DMS53 (cell line): ENCODE measurements at regions not wholly inside any gene's neighbourhood (a gene's known extent, or its start where the extent isn't known, plus 50 kb on each side); places are given as distances from the start of the nearest gene placed in this dataset.

Experiments
- DNase-seq: peaks from one replicate; lab custom pipeline; 2025; lab: John Stamatoyannopoulos, UW

- no peak for DNase-seq
Measured at GRCh38 chr11:123378096-123378495, 52.0 kb upstream of the GRAMD1B start.

DNA sequence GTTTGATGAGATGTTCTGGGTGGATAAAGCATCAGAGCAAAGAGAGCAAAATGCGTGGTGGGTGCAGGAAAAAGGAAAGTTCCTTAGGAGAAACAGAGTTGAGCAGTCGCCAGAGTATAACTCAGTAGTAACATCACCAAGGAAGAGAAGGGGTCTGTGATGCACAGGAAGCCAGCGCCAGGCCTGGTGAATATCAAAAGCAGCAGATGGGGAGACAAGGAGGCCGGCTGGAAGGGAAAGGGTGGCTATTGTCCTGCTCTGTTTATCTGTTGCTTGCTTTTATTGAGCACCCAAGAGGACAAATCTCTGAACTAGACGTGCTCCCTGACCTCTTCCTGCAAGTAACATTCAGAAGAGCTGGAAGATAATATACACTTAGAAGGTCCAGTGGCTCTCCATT lies 52.7 kb upstream of the GRAMD1B start:
- no peak for DNase-seq

DNA sequence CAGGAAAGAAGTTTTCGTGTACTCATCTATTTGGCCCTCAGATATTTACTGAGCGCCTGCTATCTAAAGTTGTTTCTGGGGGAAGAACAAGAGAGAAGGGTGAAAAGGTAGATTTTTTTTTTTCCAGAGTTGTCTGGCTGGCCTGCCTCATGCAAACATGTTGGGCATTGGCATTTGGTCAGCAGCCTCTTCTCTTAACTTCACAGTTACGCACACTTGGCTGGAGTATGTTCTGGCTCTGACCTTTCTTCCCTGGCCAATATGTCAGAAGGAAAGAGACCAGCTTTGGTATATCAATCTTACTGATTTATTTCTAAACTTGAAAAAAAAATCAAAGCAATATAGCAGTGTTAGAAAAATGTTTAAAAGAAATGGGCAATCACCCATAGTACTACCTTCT lies 54.2 kb upstream of the GRAMD1B start:
- no peak for DNase-seq

GRCh38 chr11:123374622-123374968 lies 55.5 kb upstream of the GRAMD1B start:
- no peak for DNase-seq

- no peak for DNase-seq
Measured at GRCh38 chr11:123373754-123374621, 56.1 kb upstream of the GRAMD1B start.

GRCh38 chr11:123371506-123372297 lies 58.4 kb upstream of the GRAMD1B start:
- DNase-seq = no peak

- DNase-seq = no peak
Measured at GRCh38 chr11:123366924-123367323, 63.1 kb upstream of the GRAMD1B start.

- DNase-seq = no peak
Measured at GRCh38 chr11:123365955-123366354, 64.1 kb upstream of the GRAMD1B start.

DNA sequence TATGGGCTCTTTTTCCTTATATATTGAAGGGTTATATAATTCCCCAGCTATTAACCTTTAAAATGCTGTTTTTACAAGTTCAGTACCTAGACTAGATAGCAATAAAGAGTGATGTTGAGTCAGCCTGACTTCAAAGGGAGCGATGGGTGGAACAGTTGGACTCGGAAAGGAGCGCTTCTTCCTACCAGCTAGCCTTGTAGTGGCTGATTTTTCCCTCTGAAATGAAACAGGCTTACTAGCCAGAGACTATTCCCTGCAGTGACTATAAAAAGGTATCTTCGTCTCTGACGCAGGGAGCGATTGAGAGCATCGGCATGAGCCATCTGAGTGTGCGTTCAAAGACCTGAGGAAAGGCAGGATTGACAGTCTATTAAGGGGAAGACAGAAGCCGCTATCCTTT lies 66.0 kb upstream of the GRAMD1B start:
- no peak for DNase-seq

GRCh38 chr11:123363556-123363955 lies 66.5 kb upstream of the GRAMD1B start:
- DNase-seq = no peak

DNA sequence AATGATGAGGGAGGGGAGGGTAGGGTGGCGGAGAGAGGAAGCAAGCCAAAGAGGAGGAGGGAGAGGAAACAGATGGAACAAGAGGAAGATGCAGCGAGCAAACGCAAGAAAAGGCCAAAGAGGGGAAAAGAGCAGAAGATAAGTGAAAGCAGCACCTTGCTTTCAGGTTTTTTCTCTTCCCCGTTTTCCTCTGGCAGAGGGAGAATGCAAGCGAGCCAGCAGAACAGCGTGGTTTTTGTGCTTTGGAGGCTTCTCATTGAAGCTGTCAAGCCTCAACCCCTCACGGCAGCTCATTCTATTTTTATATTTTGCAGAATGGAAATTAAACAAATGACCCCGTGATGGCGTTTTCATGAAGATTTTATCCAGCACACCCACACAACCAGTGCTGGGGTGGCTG lies 67.1 kb upstream of the GRAMD1B start:
- DNase-seq = no peak

DNA sequence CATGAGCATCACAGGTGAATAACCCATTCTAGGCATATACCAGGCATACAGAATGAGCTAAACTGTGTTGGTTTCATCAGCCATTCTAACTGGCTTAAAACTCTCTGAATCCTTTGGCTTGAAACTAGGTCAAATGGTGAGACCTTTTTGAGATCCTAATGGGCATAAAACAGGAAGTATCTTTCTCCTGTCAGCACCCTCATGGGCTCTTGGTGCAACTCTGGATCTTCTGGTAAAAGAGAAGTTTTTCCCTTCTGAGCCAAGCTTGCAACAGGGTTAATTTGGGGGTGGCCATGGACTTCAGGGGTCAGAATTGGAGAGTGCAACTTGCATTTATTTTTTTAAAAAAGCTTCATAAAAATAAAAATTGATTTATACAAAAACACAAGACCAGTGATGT lies 67.9 kb upstream of the GRAMD1B start:
- DNase-seq = no peak

DNA sequence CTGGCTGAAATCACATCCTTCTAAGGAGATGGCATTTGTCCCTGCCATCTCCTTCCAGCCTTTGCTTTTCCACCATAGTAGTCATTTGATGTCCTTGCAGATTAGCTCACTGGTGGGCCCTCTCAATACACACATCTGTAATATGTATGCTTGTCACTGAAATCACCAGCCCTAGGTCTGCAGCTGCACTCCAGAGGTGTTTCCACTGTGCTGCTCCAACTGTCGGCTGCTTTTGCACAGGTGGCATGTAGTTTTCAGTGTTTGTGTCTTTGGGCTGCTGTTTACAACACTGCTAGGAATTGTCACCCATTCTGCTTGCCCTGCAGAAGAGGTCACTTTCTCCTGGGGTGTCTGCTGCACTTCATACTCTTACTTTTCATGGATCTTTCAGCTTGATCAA lies 69.0 kb upstream of the GRAMD1B start:
- no peak for DNase-seq

DNA sequence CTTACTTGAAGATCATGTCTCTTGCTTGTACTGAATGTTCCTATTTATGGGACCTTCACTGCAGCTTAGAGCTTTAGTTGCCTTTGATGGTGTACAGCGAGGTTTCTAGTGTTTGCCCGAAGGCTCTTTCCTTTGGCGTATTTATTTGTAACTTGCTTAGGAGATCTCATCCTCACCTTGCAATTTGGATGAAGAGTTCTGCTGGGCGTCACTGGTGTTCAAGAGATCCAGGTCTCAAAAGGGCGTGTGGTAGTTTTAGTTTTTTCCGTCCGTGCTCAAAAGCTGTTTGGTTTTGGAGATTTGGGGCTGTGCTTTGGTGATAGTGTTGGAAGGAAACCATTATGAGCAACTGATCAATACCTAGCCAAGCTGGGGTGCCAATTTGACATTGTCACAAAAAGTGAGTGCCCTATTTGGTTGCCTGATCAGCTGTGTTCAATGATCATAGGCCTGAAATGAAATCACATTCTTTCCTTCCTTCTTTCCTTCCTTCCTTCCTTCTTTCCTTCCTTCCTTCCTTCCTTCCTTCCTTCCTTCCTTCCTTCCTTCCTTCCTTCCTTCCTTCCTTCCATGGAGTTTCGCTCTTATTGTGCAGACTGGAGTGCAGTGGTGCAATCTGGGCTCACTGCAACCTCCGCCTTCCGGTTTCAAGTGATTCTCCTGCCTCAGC lies 69.7 kb upstream of the GRAMD1B start:
- no peak for DNase-seq

DNA sequence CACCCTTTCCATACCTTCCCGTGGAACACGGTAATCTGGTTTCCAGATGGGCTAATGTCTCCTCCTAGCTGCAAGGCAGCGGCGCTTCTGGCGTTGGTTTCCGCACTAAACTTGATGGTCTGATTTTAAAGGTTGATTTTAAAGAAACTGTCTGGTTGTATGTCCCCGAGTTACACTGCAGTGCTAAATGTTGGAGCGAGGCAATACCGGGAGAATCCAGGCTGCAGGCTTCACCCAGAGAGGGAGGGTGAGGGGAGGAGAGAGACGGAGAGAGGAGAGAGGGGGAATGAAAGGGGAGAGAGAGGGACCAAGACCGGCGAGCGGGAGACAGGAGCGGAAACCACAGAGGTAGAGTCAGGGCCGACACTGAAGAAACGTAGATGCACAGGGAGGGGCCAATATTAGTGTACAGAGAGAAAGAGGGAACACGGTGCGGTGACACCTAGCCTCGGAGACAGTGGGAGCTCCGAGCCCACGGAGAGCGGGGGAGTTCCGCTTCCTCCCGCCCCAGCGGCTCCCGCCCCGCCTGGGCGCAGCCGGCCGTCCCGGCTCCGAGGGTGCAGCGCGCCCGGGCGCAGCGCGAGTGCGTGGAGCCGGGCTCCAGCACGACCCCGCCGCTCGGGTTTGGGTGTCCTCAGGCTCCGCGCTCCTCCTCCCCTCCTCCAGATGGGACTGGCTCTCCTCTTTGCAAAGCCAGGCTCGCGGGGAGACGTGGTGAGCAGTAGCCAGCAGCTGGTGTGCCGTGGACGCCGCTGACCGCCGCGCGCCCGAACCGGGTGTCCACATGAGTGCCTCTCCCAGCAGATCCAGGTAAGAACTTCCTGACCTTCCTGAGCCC lies 71.9 kb upstream of the GRAMD1B start:
- DNase-seq = peak; percentile 62

DNA sequence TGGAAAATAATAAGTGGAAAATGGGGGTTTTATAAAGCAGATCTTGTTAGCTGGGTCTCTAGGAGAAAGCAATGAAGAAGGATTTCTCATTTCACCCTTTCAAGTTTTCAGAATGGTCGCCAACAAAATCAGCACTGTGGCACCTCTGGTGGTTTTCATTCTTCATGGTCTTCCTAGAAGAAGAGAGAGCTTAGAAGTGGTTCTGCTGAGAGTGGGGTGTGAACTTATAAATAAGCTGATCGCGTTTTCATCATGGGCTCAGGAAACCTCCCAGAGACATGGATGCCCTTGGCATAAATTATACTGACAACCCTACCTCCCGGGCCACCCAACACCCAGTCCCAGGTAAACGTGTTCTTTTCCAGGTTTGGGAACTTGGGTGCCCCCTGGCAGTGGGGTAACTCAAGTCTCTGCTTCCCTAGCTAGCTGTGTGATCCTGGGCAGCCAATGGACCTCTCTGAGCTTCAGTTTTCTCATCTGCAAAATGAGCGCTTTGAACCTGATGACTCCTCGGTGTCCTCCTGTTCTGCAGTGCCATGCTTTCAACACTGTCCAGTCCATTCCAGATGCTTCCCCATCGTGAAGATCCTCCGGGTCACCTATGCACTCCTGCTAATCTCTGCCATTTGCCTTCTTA lies 72.6 kb upstream of the GRAMD1B start:
- DNase-seq = no peak

GRCh38 chr11:123356539-123356938 lies 73.5 kb upstream of the GRAMD1B start:
- no peak for DNase-seq

GRCh38 chr11:123354371-123354975 lies 75.6 kb upstream of the GRAMD1B start:
- no peak for DNase-seq

DNA sequence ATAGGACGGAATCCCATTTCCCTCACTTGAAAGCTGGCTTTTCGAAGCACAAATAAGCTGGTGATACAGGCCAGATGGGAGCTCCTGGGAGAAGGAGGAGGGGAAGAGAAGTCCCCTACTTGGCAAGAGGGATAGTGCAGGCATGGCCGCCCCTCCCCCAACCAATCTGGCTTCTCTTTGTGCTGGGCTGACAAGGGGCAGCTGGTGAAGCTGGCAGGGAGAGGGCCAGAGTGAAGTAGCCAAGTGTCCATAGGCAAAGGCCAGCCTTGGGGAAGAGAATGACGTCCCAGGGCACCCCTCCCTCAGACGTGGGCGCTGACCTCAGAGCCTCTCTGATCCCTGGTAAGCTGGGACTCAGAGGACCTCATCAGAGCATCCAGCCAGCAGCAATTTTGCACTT lies 78.7 kb upstream of the GRAMD1B start:
- DNase-seq = no peak

- DNase-seq = no peak
Measured at GRCh38 chr11:123349382-123349781, 80.7 kb upstream of the GRAMD1B start.

DNA sequence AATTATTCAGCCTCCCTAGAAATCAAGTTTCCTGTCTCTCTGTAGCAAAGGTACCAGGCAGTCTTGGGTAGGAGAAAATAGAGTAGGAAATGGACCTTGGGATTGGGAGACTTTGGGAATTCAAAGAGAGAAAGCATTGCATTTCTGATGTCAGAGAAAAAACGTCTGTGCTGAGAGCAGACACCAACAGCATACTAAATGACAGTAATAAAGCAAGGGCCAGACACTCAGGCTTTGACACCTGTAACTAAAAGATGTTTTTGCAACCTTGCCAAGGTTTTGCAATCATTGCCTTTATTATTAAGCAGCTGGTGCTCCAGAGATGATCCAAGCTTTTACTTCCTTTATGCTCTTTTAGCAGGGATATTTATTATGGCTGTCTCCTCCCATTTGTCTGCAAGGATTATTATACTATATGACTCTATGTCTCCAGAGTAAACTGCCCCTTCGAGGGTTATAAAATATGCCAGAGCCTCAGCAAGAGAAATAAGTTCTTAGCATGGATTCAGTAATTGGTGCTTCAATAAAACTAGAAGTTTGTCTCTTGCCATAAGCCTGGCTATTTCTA lies 85.2 kb upstream of the GRAMD1B start:
- no peak for DNase-seq
